ENCODE measurements at regions not wholly inside any gene's neighbourhood (a gene's known extent, or its start where the extent isn't known, plus 50 kb on each side); places are given as distances from the start of the nearest gene placed in this dataset.

DNA sequence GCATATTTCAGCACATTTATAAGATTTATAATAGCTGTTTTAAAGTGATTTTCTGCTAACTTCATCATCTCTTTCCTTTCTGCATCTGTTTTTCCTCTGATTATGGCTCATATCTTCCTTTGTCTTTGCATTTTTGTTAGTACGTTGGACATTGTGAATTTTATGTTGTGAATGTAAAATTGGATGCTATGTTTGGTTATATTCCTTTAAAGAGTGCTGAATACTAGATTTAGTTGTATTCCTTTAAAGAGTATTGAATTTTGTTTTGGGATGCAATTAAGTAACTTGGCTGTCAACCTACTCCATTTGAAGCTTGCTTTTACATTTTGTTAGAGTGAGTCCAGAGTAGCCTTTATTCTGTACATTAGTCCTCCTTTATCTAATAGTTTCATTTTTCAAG, 81.2 kb downstream of the ZNF777 start:
- H3K27ac Mint-ChIP-seq: no peak overlapping the region
- no peaks in the 10 kb centered on the region for H3K4me1 Mint-ChIP-seq
- ChIA-PET CTCF (no interaction called here), POLR2A (no interaction called here)
- H3K27me3 Mint-ChIP-seq: peaks cover 8% of the 10 kb centered on the region
- H3K4me3 Mint-ChIP-seq: no peak overlapping the region
- DNase-seq: no peak
- H3K36me3 Mint-ChIP-seq (ENCODE audit: low read depth): no peaks in the 10 kb centered on the region
- H3K9me3 Mint-ChIP-seq: peaks cover 10% of the 10 kb centered on the region

DNA sequence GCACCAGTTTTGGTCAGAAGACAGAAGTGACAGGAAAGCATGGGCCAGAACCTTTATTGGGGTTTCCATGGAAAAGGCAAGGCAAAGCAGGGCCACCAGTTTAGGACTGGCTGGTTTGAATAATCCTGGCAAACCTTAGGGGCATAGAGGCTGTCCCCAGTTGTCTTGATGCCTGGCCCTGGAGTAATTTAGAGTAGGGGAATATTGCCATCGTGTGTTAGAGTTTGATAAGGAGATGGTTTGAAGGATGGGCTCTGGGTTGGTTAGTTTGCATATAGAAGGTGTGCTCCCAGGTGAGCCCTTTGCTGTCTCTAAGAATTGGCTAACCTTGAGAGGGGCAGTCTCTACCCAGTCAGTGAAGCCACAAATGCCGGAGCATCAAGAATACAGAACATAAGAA, 79.6 kb downstream of the ZNF777 start:
- H3K4me3 Mint-ChIP-seq: no peak overlapping the region
- H3K4me1 Mint-ChIP-seq: no peaks in the 10 kb centered on the region
- DNase-seq: no peak
- no peak overlapping the region for H3K27ac Mint-ChIP-seq
- ChIA-PET CTCF (no interaction called here), POLR2A (no interaction called here)
- H3K27me3 Mint-ChIP-seq: peaks cover 13% of the 10 kb centered on the region
- H3K9me3 Mint-ChIP-seq: peaks cover 10% of the 10 kb centered on the region
- no peaks in the 10 kb centered on the region for H3K36me3 Mint-ChIP-seq (ENCODE audit: low read depth)

Measured in activated CD4-positive, alpha-beta memory T cell treated with anti-CD3 and anti-CD28 coated beads, Interleukin-2, amount 10 ng/mL, durations not matched to agents 7 days and 5 days (primary cell).